HL-60/S4 (cell line): ENCODE measurements at regions not wholly inside any gene's neighbourhood (a gene's known extent, or its start where the extent isn't known, plus 50 kb on each side); places are given as distances from the start of the nearest gene placed in this dataset.

ENCODE experiments used
- in situ Hi-C: fragments of 300-500 bp; cut with MboI; formaldehyde crosslinking; loops from 2 replicates; pipeline ENCODE4 v1.14.3; 2022; ENCODE audit warnings: low sequenced_read_pairs

GRCh38 chr9:8096091-8096490, 296.5 kb upstream of the DMAC1 start:
- in situ Hi-C loops = no loop called here

GRCh38 chr9:8095672-8096086, 296.1 kb upstream of the DMAC1 start:
- in situ Hi-C loops = no loop called here

- in situ Hi-C loops = no loop called here
These were observed 288.9 kb upstream of the DMAC1 start for GRCh38 chr9:8088477-8088876.

GRCh38 chr9:8085986-8086385, 286.4 kb upstream of the DMAC1 start:
- in situ Hi-C loops = no loop called here

GRCh38 chr9:8078641-8079140, 279.1 kb upstream of the DMAC1 start:
- in situ Hi-C loops = no loop called here

- in situ Hi-C loops = no loop called here
These were observed 275.2 kb upstream of the DMAC1 start for GRCh38 chr9:8074713-8075286.

GRCh38 chr9:8071445-8071798, 271.8 kb upstream of the DMAC1 start:
- in situ Hi-C loops = no loop called here

GRCh38 chr9:8070779-8071444, 271.3 kb upstream of the DMAC1 start:
- in situ Hi-C loops = no loop called here

GRCh38 chr9:8062459-8062858, 262.9 kb upstream of the DMAC1 start:
- in situ Hi-C loops = no loop called here

GRCh38 chr9:8053501-8053900, 253.9 kb upstream of the DMAC1 start:
- in situ Hi-C loops = no loop called here

GRCh38 chr9:8052991-8053390, 253.4 kb upstream of the DMAC1 start:
- in situ Hi-C loops = no loop called here

- in situ Hi-C loops = no loop called here
These were observed 238.2 kb upstream of the DMAC1 start for GRCh38 chr9:8037745-8038144.

GRCh38 chr9:8036914-8037524, 237.4 kb upstream of the DMAC1 start:
- in situ Hi-C loops = no loop called here

GRCh38 chr9:8033794-8034193, 234.2 kb upstream of the DMAC1 start:
- in situ Hi-C loops = no loop called here

GRCh38 chr9:8030095-8030494, 230.5 kb upstream of the DMAC1 start:
- in situ Hi-C loops = no loop called here

GRCh38 chr9:8027351-8027750, 227.8 kb upstream of the DMAC1 start:
- in situ Hi-C loops = no loop called here

GRCh38 chr9:8025551-8025950, 226.0 kb upstream of the DMAC1 start:
- in situ Hi-C loops = no loop called here

GRCh38 chr9:8020186-8020585, 220.6 kb upstream of the DMAC1 start:
- in situ Hi-C loops = no loop called here

GRCh38 chr9:8019636-8020035, 220.1 kb upstream of the DMAC1 start:
- in situ Hi-C loops = no loop called here

- in situ Hi-C loops = no loop called here
These were observed 215.6 kb upstream of the DMAC1 start for GRCh38 chr9:8014997-8015682.

- in situ Hi-C loops = no loop called here
These were observed 213.4 kb upstream of the DMAC1 start for GRCh38 chr9:8012986-8013385.

GRCh38 chr9:8011974-8012373, 212.4 kb upstream of the DMAC1 start:
- in situ Hi-C loops = no loop called here
